HG02759 (cell line): ENCODE measurements at regions not wholly inside any gene's neighbourhood (a gene's known extent, or its start where the extent isn't known, plus 50 kb on each side); places are given as distances from the start of the nearest gene placed in this dataset.
A peak's percentile ranks its signal among the peaks of the same experiment; 100 is the strongest.
"Not testable (repeated sequence)": the region's sequence is repeated elsewhere in the genome, so short reads cannot be mapped to it uniquely, and the experiment has no call there.

Source experiments
- ATAC-seq: cut with Tn5 transposase; IDR thresholded peaks from one replicate; pipeline ENCODE4 v1.9.1; 2021; ENCODE audit warnings: mild to moderate bottlenecking, moderate library complexity; ENCODE audit not compliant: unreplicated experiment

DNA sequence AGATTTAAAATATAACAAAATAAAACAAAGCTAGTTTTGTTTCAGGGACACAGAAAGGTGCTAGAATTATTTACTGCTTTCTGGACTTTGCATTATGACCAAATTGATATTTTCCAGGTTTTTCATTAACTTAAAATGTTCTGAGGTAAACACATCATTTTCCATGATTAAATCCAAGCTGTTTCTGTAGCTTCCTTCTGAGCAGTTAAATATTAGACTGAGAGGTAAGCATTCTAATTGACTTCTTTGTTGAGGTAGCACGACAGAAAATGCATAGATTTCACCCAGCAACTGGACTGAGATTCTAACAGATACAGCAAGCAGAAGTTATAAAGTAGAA, 98.3 kb downstream of the BMP4 start:
- ATAC-seq = no peak

DNA sequence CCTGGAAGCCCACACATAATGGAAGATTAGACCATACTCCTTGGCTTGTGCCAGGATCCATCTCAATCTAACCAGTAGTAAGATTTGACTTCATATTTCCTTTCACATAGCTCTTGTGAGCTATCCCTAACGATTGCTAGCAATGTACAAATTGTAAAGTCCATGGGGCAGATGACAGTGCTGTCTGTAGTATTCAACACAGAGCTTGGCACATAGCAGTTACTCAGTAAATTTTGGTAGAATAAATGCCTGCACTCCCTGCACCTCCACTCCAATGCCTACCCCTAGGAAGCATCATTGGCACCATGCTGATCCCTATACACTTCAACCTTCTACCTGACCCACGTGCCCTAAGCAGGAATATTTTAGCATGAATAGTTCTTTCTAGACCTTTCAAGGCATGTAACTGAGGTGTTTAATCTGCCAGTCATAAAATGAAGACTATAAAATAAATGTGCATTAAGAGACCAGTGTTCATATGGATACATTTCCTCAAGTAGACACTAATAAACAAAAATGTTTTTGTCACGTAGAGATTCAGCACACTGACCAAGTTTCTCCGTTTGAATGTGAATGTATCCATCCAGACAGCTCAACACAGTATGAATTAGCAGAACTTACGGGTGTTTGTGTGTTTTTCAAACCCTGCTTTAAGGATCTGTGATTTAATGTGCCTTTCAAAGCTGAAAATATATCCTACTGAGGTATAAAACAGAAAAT, 98.8 kb downstream of the BMP4 start:
- ATAC-seq = no peak

DNA sequence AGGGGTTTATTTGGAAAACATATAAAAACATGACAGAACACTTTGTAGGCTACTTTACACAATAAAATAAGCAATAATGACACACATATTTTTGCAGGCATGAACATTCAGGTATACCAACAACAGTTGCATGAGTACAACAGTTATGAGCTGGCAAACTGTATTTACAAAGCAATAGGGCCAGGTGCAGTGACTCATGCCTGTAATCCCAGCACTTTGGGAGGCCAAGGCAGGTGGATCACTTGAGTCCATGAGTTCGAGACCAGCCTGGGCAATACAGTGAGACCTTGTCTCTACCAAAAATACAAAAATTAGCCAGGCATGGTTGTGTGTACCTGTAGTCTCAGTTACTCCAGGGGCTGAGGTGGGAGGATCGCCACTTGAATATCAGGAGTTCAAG, 101.1 kb downstream of the BMP4 start:
- ATAC-seq = no peak

DNA sequence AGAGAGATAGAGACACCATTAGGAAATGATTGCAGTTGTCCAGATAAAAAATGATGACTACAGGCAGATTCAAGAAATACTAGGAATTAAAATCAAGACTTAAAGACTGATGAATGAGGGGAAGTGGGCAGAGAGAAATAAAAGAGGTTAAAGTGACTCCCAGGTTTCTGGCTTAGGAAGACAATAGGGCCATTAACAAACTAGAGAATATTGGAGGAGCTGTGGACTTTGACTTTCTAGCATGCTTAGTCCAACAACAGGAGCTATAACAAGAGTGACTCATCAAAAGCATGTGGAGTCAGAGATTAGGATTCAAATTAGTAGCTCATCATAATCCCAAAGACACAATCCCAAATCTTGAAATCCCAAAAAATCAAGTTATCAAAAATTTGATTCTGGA, 101.5 kb downstream of the BMP4 start:
- ATAC-seq = no peak

DNA sequence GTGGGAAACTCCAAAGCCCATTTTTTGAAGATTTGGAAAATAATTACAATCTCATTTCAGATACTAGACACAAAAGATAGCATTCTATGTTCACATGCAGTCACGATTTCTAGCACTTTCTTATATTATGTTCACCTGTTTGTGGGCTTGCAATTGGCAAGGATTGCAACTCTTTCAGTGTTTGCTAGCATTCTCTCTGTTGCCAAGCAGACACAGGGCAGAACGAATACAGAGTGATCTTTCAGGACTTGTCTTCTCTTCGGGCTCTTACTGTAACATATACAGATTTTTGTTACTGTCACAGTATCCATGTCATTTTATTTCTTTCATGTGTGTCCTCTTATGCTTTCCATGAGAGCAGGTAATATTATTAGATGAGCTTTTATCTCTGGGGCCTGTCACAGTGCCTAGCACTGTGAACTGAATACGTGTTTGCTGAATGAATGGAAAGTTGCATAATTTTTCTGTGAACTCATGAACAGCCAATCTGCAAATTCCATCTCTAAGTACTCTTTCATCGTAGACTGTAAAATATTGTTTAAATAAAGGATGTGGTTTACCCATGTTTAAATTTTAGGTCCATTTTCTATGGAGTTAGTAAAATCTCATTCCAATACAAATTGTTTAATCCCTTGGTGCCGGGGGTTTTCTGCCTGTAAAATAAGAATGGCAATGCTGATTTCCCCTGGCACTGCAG, 105.1 kb downstream of the BMP4 start:
- ATAC-seq = no peak

DNA sequence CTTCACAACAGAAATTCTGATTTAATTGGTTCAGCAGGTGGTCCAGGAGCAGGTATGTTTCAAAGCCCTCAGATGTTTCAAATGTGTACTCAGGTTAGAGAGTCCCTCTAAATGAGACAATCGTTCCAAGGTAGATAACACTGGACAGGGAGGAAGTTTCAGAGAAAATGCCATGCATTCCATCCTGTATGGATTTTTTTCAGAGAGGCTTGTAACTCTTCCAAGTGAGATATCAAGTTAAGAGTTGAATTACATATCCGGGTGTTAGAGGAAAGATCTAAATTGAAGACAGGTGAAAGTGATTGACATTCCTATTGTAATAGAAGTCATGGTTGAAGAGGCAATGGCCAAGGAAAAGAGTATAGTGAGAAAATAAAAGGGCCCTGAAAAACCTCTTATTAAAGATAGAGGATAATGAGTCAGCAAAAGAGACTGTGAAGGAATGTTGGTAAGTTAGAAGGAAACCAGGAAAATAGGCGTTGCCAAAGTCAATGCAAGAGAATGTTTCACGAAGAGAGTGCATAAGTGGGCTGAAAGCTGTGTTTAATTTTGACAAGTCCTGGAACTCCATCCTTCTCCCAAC, 105.8 kb downstream of the BMP4 start:
- no peak for ATAC-seq

DNA sequence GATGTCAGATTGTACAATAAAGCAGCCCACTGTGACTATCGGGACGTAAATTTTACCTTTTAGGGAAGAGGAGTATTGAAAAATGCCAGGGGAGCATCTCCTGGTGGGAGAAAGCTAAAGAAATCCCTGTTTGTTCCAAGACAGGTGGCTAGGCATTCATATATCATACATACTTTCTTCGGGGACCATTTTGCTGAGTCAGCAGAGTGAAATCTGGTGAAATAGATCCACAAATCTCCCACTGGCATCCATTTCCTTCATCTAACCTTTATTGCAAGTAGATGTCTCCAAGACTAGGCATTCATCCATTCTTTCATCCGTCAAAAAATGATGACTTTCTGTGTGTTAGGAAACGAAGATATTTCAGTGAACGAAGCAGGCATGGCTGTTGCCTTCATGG, 107.1 kb downstream of the BMP4 start:
- no peak for ATAC-seq

DNA sequence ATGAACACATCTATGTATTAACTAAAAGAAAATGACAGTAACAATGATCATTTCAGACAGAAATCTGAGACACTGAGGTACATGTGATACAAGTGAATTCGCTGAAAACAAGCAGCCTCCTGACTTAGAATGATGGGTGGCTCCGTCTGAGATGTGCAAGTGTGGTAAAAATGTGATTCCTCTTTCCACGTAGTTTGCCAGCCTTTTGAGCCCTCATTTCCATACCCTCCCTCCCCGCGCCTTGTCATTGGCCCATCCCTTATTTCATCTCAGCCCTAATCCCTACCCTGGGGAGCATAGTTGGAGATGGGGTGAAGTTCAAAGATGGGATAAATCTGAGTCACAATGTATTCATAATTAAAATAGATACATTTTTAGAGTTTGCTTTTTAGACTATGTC, 107.8 kb downstream of the BMP4 start:
- ATAC-seq = no peak

DNA sequence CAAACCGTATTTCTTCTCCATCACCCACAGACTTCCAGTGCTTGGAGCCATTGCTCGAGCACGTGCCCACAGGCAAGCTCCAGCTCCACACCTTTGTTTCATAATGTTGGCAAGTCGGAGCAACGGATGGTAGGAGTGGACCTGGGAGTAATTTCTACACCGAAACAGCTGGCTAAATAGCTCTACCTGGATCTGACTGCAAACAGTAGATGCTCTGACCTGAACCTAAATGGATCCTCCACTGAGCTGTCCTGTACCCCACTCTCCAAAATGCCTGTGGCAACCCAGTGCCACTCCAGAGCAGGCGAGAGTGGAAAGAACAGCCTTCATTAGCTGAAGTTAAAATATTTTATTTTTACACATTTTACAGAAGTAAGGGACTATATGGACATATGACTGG, 108.7 kb downstream of the BMP4 start:
- ATAC-seq = no peak

DNA sequence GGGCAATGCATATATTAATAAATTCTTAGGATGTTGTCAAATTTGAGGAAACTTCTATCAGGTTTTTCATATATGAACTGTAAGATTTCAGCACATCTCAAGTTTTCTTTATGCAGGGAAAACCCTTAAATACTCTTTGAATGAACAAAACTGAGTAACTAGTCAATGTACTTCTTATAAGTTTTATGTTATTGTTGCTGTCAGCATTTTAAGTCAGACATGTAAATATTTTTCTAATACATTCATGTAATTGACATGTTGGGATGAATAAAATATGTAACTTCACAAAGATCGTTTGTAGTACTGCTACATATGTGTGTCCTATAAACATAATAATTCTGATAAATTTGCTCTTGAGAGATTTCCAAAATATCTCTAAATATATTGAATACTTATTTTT, 109.6 kb downstream of the BMP4 start:
- ATAC-seq = no peak

DNA sequence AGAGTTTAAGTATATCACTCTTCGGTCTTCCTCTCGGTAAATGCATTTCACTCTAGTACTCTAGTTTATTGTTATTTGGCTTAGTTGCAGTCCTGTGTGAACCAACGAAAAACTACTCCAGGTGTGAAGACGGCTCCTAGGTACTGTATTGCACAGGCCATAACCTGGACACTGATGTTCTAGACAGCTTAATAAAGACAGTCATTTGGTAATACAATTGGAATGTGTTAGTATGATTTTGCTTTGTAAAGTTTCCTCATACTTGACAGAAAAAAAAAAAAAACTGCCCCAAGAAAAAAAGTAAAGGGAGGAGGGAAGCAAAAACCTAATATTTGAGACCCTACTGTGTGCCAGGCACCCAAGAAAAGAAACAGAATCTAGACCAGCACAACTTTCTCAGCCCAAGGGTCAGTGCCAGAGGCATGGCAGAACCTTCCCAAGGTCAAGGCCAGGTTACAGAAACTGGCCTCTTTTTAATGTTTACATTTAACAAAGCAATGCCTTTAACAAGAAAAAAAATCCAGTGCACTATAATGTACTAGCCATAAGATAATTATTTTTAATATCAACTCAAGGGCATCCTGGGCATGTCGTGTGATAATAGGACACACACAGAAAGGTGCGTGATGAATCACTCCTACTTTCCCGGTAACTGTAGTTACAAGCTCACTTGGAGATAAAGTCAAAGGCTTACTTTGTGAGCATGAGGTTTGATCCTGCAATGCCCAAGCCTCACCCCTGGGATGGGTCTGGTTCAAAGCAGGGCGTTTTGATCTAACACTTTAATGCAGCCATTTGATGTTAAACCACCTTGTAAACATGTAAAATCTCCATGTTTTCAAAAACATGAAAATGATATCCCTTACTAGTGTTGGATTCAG, 110.6 kb downstream of the BMP4 start:
- no peak for ATAC-seq

DNA sequence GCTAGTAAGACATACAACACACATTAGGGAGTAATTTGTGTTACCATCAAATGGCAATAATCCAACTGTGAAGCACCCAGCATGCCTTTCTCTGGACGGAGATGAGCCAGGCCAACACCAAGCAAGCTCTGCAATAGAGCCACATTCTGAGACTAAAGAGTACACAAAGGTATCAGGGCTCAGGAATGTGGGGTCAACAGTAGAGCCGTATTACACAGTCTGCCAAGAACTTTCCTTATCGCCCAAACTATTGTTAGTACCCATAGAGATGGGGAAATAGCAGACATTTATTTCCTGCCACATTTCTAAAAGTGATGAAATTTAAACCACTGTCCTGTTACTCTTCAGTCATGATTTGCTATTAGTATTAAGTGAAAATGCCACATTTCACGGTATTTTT, 113.7 kb downstream of the BMP4 start:
- no peak for ATAC-seq

DNA sequence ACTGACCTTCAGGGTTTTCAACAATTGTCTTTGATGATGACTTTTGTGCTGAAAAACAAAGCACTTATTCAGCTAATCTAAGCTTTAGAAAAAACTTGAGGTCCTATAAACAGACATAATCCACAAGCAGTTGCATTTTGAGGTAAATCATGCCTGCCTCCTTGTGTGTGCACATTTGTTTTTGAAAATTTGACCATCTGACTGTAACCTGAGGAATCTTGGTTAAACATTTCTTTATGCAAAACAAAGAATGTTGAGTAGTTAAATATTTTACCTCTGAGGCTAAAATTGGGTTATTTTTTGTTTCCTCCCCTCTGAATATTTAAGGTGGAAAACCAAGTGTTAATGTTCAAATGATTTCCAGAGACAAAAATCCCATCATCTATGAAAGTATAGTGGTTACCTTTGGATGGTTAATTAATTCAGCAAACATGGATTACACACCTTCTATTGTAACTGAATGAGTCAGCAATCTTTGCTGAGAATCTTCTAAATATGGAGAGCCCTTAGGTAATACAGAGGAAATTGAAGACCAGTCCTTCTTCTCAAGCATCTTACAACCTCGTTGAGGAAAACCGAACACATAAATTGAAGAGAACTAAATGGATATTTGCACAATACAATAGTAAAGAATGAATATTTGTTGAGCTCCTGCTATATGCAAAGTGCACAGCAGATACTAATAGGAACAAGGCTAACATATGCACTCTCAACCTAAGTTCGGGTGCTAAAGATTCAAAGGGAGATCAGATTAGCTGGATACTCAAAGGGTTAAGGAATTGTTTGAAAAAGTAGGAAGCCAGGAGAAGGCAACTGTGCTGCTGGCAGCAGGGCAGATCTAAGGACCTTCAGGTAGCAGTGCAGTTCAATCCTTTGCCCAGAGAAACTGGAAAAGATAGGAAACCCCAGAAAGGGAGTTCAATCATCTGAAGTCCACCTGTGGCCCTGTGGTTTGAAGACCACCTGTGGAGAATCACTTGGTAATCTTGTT, 115.2 kb downstream of the BMP4 start:
- ATAC-seq = no peak

DNA sequence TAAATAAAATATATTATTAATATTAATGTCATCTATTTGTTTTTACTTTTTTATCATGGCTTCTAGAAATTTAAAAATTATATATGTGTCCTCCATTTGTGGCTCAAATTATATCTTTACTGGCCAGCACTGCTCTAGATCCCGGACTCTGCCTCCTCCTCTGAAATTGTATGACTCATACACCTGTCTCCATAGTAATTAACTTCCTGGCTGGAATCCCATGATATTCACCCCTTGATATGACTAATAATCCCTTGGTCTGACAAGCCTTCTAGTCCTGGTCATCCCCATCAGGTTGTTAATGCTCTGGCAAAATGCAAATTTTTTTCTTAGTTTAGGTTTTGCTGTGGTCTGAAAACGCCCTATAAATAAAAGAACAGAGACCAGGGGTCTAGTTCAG, 116.2 kb downstream of the BMP4 start:
- no peak for ATAC-seq

DNA sequence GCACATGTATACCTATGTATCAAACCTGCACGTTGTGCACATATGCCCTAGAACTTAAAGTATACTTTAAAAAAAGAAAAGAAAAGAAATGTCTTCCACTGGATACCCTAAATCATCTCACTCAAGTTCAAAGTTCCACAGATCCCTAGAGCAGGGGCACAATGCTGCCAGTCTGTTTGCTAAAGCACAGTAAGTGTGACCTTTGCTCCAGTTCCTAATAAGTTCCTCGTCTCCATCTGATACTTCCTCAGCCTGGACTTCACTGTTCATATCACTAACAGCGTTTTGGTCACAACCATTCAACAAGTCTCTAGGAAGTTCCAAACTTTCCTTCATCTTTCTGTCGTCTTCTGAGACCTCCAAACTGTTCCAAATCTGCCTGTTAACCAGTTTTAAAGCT, 118.3 kb downstream of the BMP4 start:
- no peak for ATAC-seq

DNA sequence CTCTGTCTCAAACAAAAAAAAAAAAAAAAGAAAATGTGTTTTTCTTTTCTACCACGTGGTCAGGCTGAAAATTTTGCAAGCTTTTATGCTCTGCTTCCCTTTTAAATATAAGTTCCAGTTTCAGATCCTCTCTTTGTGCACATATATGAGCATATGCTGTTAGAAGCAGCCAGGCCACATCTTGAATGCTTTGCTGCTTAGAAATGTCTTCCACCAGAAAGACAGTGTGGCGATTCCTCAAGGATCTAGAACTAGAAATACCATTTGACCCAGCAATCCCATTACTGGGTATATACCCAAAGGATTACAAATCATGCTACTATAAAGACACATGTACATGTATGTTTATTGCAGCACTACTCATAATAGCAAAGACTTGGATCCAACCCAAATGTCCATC, 119.0 kb downstream of the BMP4 start:
- not testable (repeated sequence) for ATAC-seq

DNA sequence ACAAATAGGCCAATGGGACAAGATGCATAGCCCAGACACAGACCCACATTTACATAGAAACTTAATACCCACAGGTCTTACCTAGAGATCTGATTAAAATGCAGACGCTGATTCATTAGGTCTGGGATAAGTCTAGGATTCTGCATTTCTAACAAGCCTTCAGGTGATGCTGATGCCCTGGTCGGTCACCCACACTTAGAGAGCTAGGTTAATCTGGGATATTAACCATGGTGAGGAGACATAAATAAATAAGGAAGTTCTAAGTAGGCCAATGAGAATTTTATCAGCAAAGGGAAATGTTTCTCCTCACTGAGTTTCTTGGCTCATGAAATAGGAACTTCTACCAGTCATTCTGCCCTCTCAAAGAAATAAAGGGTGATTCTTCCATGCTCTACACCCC, 120.1 kb downstream of the BMP4 start:
- ATAC-seq = no peak

DNA sequence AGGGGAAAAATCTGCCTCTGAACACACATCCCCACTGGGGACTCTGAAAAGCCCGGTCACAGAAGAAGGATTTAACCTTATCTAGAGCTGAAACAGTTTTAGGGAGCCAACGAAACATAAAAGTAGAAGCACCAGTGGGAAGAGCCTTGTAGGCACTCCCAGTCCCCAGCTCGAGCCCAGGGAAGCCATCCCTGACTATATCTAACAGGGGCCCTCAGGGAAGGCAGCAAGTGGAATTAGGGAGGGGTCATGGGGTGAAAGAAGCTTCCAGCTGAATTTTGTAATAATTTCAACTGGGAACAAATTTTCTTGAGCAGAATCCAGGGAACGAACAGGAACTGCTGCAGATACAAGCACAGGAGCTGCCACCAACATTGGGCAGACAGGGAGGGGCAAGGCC, 127.8 kb downstream of the BMP4 start:
- ATAC-seq = no peak

DNA sequence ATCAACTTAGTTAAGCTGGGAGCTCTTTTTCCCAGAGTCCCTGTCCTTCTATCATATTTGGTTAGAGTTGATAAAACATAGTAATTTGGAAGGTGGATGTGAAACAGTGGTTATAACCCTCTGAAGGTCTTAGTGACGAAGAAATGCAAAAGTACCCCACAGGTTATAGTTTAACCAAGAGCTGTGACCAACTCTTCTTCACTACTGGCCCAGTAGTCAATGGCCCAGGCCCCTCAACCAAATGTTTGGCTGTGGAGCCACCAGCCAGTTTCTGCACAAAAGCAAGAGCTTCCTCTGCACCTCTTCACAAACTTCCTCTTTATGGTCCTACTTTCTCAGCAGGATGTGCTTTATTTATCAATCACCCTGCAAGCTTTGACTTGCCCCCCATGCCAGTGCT, 132.6 kb downstream of the BMP4 start:
- peak; percentile 87 for ATAC-seq

DNA sequence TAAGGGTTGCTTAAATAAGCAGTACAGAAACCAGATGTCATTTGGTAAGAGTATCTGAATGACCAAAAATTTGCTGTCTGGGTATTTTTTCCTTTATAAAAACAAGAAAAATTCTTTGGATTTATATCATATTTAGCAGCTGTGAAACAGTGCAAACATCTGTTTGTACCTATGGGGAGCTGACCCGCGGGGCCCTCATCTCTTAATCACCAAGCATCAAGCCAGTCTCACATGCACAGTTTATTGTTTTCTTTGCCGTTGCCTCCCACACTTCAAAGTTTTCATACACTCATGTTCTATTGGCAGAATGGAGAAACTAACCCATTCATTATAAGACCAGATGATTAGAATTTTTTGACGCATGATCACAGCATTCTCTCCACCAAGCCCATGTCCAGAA, 142.2 kb downstream of the BMP4 start:
- ATAC-seq = no peak
